GM12874 (cell line): ENCODE measurements at regions not wholly inside any gene's neighbourhood (a gene's known extent, or its start where the extent isn't known, plus 50 kb on each side); places are given as distances from the start of the nearest gene placed in this dataset.

Experiments
- TF ChIP-seq, protein P1 (sequence below): IDR thresholded peaks from 2 replicates; pipeline ENCODE4 v1.5.1; 2011; ENCODE audit warnings: low read depth, mild to moderate bottlenecking, control low read depth, low read length, moderate library complexity; ENCODE audit not compliant: insufficient read depth

DNA sequence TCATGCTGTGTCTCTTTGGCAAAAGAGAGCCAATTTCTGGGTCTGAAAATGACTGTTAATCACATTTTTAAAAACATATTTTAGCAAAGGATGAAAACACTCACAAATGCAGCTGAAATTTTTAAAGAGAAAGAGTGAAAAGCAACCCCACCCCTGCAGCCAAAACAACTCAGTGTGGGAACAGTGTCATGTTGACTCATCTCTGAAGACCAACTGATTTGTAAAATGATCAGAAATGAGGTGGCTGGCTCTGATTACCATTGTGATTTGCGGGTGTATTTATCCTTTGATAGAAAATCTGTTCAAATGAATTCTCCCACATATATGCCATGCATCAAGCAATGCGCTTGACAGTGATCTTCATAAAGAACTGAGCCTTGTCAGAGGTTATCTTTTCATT lies 287.0 kb upstream of the ESRRG start:
- TF ChIP-seq, protein P1, sequence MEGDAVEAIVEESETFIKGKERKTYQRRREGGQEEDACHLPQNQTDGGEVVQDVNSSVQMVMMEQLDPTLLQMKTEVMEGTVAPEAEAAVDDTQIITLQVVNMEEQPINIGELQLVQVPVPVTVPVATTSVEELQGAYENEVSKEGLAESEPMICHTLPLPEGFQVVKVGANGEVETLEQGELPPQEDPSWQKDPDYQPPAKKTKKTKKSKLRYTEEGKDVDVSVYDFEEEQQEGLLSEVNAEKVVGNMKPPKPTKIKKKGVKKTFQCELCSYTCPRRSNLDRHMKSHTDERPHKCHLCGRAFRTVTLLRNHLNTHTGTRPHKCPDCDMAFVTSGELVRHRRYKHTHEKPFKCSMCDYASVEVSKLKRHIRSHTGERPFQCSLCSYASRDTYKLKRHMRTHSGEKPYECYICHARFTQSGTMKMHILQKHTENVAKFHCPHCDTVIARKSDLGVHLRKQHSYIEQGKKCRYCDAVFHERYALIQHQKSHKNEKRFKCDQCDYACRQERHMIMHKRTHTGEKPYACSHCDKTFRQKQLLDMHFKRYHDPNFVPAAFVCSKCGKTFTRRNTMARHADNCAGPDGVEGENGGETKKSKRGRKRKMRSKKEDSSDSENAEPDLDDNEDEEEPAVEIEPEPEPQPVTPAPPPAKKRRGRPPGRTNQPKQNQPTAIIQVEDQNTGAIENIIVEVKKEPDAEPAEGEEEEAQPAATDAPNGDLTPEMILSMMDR = no peak

DNA sequence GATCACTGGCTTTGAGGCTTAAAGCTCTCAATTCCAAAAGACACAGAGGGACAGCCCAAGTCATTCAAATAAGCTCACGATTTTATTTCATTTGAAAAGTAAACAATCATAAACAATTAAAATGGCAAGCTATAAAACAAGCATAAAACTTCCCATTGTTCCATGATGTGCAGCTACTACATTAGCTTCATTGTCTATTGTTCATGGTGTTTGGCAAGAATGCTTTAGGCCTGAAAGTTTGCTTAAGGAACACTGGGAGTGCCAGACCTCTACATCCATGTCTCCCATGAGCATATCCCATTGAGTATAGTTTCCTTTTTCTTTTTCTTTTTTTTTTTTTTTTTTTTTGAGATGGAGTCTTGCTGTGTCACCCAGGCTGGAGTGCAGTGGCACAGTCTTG lies 286.1 kb upstream of the ESRRG start:
- TF ChIP-seq, protein P1 = no peak

DNA sequence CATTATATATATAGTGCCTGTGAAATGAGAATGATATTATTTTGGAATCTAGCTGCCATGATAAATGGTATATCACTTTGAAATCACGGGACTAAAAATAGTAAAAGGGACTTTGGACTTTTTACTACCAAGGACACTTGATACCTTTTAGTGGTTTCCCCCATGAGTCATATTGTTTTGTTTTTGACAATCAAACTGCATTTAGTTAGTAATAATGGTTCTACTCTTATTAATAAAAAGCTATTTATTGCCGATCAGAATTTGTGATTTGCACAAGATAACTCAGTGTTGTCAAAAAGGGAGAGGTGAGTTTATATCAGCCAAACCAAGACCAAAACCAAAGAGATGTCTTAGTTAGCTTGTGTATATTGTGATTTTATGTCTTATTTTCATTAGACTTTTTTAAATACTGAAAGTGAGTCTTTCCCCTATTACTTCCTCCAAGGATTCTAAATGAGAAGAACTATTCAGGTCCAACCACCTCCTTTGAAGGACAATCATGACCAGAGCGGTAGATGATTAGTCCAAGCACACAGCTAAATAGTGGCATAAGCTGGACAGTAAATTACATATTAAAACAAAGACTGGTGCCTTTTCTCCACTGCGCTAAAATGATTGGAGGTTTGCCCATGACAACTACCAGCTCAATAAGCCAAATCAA lies 281.7 kb upstream of the ESRRG start:
- TF ChIP-seq, protein P1 = no peak

DNA sequence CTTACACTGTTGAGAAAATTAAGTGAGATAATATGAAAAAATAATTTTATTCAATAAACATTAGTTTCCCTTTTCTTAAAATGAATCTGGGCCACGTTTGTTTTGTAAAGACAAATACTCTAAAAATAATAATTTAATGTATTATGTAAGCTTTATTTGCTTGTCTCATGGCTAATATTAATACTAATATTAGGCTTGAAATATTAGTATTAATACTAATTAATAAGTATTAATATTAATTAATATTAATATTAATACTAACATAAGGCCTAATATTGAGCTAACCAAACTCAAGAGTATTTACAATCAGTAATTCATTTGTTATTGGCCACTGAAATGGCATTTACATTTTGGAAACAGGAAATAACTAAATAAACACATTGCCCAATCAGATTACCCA lies 280.1 kb upstream of the ESRRG start:
- TF ChIP-seq, protein P1 = no peak

DNA sequence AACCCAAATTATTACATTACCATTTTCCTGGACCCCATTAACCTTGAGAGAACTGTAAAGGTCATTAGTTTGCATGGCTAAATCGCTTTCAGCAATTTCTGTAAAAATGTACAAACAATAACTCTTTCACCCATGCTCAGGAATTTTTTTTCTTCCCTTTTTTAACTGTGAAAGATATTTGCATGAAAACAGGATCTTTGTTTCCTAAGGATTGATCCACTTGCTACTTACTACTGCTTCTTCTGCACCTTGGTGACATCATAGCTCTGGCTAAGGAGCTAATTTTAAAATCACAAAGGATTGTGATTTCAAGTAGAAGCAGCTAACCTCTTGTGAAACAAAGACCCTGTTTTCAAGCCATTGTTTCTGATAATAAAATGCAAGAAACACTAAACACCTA lies 274.6 kb upstream of the ESRRG start:
- TF ChIP-seq, protein P1 = no peak

DNA sequence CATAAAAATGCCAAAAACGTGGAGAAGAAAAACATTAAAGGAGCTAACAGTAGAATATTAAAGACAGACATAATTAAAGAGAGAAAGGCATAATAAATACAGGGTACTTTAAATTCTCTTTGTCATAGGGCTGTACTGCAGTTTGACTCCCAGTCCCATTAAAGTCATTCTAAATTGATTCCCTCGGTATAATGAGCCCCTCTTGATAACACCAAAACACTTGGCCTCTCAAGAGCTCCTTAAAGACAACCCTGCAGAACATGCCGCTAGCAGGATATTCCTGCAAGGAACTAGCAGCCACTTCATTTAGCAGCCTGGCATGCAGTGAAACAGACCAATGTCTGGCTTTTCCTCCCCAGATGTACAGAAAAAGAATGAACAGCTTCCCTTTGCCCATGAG lies 273.8 kb upstream of the ESRRG start:
- TF ChIP-seq, protein P1 = no peak

DNA sequence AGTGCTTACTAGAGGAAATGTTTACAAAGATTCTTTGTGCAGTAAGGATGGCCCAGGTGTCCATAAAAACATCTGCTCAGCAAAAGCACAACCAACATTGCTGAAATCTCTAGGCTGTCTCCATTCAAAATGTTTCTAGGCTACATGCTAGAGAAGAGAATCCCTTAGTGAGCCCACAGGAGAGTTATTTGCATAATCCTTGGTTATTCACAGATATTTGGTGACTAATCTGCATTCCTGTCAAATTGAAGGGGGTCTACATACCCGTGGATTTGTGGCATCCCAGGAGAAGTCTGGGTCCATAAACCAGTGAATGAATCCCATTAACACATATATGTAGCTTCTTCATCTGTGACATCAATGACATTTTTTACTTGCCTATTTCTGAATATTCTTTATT lies 261.3 kb upstream of the ESRRG start:
- TF ChIP-seq, protein P1 = no peak

DNA sequence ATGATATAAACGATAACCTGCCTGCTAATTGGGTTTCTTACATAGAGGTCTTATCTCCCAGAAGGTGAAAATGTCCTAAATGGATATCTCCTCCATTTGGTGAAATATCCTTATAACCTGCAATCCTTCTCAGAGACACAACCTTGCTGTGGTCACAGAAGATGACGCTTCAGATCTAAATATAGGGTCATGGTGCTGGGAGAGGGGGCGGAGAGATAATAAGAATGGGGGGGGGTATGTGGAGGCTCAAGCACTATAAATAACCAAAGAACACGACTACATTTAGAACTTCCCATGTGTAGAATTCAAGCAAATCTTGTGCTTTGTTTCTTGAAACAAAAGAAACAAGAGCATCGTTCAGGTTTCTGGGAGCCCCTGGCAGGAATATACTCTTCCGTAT lies 260.6 kb upstream of the ESRRG start:
- TF ChIP-seq, protein P1 = no peak
